ENCODE measurements at regions not wholly inside any gene's neighbourhood (a gene's known extent, or its start where the extent isn't known, plus 50 kb on each side); places are given as distances from the start of the nearest gene placed in this dataset.

DNA sequence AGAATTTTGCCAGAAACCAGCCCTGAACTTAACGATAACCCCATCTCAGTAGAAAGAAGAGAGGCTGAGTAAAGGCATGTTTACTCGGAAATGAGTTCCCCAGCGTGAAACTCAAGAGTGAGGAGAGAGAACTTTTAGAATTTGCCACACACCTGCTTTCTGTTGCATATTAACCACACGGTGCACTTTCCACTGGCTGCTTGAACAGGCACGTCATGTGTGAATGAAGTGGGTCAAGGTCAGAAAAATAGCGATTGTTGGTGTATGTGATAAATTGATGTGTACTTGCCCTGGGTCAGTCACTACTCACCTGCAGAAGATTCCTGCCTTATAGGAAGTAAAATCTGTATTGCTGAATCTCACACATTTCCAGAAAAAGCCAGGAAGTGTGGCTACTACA, 395.7 kb downstream of the TRIML1 start:
- Histone ChIP-seq H2AFZ (ENCODE audit: low read depth) (no peak overlapping the region), H3K79me2 (ENCODE audit: insufficient read depth, low read depth) (no peaks in the 10 kb centered on the region), H3K27ac (no peak overlapping the region), H3K27me3 (ENCODE audit: insufficient read depth, low read depth) (no peaks in the 10 kb centered on the region), H4K20me1 (ENCODE audit: insufficient read depth) (no peaks in the 10 kb centered on the region), H3K9ac (no peak overlapping the region), H3K4me3 (IDR thresholded peaks at IDR 0.05; ENCODE audit: insufficient read depth, low read depth, low read length) (no peak overlapping the region), H3K36me3 (ENCODE audit: insufficient read depth) (no peaks in the 10 kb centered on the region), H3K4me2 (no peak overlapping the region), H3K4me1 (ENCODE audit: low read depth, poor library complexity, severe bottlenecking) (no peaks in the 10 kb centered on the region)
- TF ChIP-seq, protein P1, sequence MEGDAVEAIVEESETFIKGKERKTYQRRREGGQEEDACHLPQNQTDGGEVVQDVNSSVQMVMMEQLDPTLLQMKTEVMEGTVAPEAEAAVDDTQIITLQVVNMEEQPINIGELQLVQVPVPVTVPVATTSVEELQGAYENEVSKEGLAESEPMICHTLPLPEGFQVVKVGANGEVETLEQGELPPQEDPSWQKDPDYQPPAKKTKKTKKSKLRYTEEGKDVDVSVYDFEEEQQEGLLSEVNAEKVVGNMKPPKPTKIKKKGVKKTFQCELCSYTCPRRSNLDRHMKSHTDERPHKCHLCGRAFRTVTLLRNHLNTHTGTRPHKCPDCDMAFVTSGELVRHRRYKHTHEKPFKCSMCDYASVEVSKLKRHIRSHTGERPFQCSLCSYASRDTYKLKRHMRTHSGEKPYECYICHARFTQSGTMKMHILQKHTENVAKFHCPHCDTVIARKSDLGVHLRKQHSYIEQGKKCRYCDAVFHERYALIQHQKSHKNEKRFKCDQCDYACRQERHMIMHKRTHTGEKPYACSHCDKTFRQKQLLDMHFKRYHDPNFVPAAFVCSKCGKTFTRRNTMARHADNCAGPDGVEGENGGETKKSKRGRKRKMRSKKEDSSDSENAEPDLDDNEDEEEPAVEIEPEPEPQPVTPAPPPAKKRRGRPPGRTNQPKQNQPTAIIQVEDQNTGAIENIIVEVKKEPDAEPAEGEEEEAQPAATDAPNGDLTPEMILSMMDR (conservative IDR thresholded peaks at IDR 0.05; ENCODE audit: low read depth, low read length) = no peak

DNA sequence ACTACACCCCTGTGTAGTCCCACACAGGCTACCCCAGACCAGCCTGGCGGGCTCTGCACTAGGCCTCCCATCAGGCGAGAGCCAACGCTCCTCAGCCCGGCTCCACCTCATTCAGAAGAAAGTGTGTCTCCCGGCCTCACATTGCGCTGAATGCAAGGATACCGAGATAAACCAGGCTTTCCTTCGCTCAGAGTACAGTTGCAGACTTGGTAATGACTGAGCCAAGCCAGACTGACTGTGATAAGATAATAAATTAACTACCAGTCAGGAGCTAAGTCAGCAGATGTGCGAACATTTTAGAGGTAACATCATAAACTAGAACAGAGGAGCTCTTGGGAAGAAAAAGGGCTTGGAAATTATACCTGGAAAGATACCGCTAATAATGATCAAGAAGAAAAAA, 397.6 kb downstream of the TRIML1 start:
- no peaks in the 10 kb centered on the region for H3K27me3 ChIP-seq (ENCODE audit: insufficient read depth, low read depth)
- H3K36me3 ChIP-seq (ENCODE audit: insufficient read depth) = no peaks in the 10 kb centered on the region
- H3K4me3 ChIP-seq (IDR thresholded peaks at IDR 0.05; ENCODE audit: insufficient read depth, low read depth, low read length) = no peak overlapping the region
- TF ChIP-seq, protein P1 (conservative IDR thresholded peaks at IDR 0.05; ENCODE audit: low read depth, low read length) = no peak
- H4K20me1 ChIP-seq (ENCODE audit: insufficient read depth) = no peaks in the 10 kb centered on the region
- no peak overlapping the region for H3K27ac ChIP-seq
- no peaks in the 10 kb centered on the region for H3K79me2 ChIP-seq (ENCODE audit: insufficient read depth, low read depth)
- no peak overlapping the region for H3K9ac ChIP-seq
- H2AFZ ChIP-seq (ENCODE audit: low read depth) = no peak overlapping the region
- H3K4me1 ChIP-seq (ENCODE audit: low read depth, poor library complexity, severe bottlenecking) = no peaks in the 10 kb centered on the region
- H3K4me2 ChIP-seq = no peak overlapping the region

DNA sequence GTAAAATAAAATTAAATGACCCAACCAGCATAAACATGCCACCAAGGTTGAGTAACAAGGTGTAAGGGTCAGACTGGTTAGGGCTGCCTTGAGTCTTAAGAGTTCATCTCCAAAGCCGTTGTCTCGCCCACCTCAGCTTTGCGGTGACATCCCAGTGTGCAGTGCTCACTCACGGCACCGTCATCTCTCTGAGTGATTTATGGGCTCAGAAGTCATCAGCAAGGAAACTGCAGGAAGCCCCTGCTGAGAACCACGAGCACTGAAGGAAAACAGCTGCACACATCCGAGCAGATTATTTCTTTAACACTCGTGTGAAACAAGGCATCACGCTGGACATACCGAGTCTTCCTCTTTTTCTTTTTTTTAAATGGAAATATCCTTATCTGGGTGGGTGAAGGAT, 411.1 kb downstream of the TRIML1 start:
- no peaks in the 10 kb centered on the region for H3K79me2 ChIP-seq (ENCODE audit: insufficient read depth, low read depth)

DNA sequence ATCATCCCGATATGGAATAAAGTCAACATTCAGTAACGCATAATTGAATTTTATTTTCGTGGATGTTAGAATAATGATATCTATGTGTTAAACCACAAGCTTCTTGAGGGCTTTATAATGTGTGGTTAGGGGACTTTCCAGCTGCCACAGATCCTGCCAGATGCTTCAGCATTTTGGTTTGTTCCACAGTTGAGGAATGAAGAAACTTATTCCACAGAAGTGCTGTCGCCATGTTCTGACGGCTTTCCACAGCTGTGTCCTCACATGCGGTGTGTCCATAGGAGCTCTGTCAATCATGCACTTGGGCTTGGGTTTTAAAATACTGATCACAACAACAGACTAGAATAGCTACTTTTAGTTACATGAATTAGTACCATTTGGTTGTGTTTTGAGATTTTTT, 411.9 kb downstream of the TRIML1 start:
- TF ChIP-seq, protein P1 (conservative IDR thresholded peaks at IDR 0.05; ENCODE audit: low read depth, low read length) = no peak
- Histone ChIP-seq H3K27me3 (ENCODE audit: insufficient read depth, low read depth) (no peaks in the 10 kb centered on the region), H3K4me2 (no peak overlapping the region), H2AFZ (ENCODE audit: low read depth) (no peak overlapping the region), H3K9ac (no peak overlapping the region), H3K27ac (no peak overlapping the region), H4K20me1 (ENCODE audit: insufficient read depth) (no peaks in the 10 kb centered on the region), H3K36me3 (ENCODE audit: insufficient read depth) (no peaks in the 10 kb centered on the region), H3K4me1 (ENCODE audit: low read depth, poor library complexity, severe bottlenecking) (no peaks in the 10 kb centered on the region), H3K4me3 (IDR thresholded peaks at IDR 0.05; ENCODE audit: insufficient read depth, low read depth, low read length) (no peak overlapping the region), H3K79me2 (ENCODE audit: insufficient read depth, low read depth) (no peaks in the 10 kb centered on the region)

More for the DNA sequence above, 411.1 kb downstream of the TRIML1 start:
- Histone ChIP-seq H3K4me1 (ENCODE audit: low read depth, poor library complexity, severe bottlenecking) (no peaks in the 10 kb centered on the region), H3K4me2 (no peak overlapping the region), H2AFZ (ENCODE audit: low read depth) (no peak overlapping the region), H3K27me3 (ENCODE audit: insufficient read depth, low read depth) (no peaks in the 10 kb centered on the region), H3K9ac (no peak overlapping the region), H3K36me3 (ENCODE audit: insufficient read depth) (no peaks in the 10 kb centered on the region), H3K4me3 (IDR thresholded peaks at IDR 0.05; ENCODE audit: insufficient read depth, low read depth, low read length) (no peak overlapping the region), H3K27ac (no peak overlapping the region), H4K20me1 (ENCODE audit: insufficient read depth) (no peaks in the 10 kb centered on the region)
- TF ChIP-seq, protein P1 (conservative IDR thresholded peaks at IDR 0.05; ENCODE audit: low read depth, low read length) = no peak
